Neural cell (in vitro differentiated cells): ENCODE measurements at regions not wholly inside any gene's neighbourhood (a gene's known extent, or its start where the extent isn't known, plus 50 kb on each side); places are given as distances from the start of the nearest gene placed in this dataset.

Source experiments
- H2AFZ ChIP-seq: fragments of 200-600, 300-800 bp; sonication (generic), shearing (Covaris generic); 2 replicates; pipeline ENCODE4 v1.6.0; 2014; ENCODE audit warnings: low read depth, mild to moderate bottlenecking, antibody characterized with exemption, low read length, moderate library complexity
- H3F3A ChIP-seq: fragments of 200-600 bp; shearing (Covaris generic); 2 replicates; pipeline ENCODE4 v1.6.1; 2016; ENCODE audit warnings: mild to moderate bottlenecking, moderate library complexity, mixed read lengths, antibody characterized with exemption, low read length; ENCODE audit not compliant: insufficient read depth, poor library complexity, severe bottlenecking
- H3K27ac ChIP-seq: fragments of 200-600, 300-800 bp; sonication (generic), shearing (Covaris generic); 2 replicates; pipeline ENCODE4 v1.5.1; 2014; ENCODE audit warnings: mild to moderate bottlenecking, low read length, moderate library complexity
- H3K27me3 ChIP-seq: fragments of 300-800, 200-600 bp; sonication (generic), shearing (Covaris generic); 2 replicates; pipeline ENCODE4 v1.6.0; 2014; ENCODE audit warnings: mild to moderate bottlenecking, low read depth, low read length, moderate library complexity; ENCODE audit not compliant: insufficient read depth
- H3K36me3 ChIP-seq: fragments of 300-800, 200-600 bp; sonication (generic), shearing (Covaris generic); 2 replicates; pipeline ENCODE4 v1.5.1; 2014; ENCODE audit warnings: mild to moderate bottlenecking, antibody characterized with exemption, low read length, moderate library complexity; ENCODE audit not compliant: insufficient read depth
- H3K4me2 ChIP-seq: fragments of 300-800, 200-600 bp; sonication (generic), shearing (Covaris generic); 2 replicates; pipeline ENCODE4 v1.6.0; 2014; ENCODE audit warnings: mild to moderate bottlenecking, low read length
- H3K4me3 ChIP-seq: fragments of 300-800, 200-600 bp; sonication (generic), shearing (Covaris generic); 2 replicates; pipeline ENCODE4 v1.5.1; 2014; ENCODE audit warnings: mild to moderate bottlenecking, low read length, moderate library complexity
- H3K79me2 ChIP-seq: fragments of 200-600 bp; shearing (Covaris generic); replicated peaks from 2 replicates; pipeline ENCODE4 v1.6.0; 2014; ENCODE audit warnings: mild to moderate bottlenecking, low read length, moderate library complexity; ENCODE audit not compliant: insufficient read depth
- H3K9ac ChIP-seq: fragments of 300-800, 200-600 bp; sonication (generic), shearing (Covaris generic); 2 replicates; pipeline ENCODE4 v1.6.1; 2016; ENCODE audit warnings: mild to moderate bottlenecking, low read length, mixed read lengths
- H3K9me2 ChIP-seq: fragments of 200-600 bp; shearing (Covaris generic); 2 replicates; pipeline ENCODE4 v1.6.1; 2016; ENCODE audit warnings: mild to moderate bottlenecking, low read length, mixed read lengths; ENCODE audit not compliant: insufficient read depth
- H3K9me3 ChIP-seq: fragments of 200-600, 300-800 bp; sonication (generic), shearing (Covaris generic); 2 replicates; pipeline ENCODE4 v1.6.1; 2016; ENCODE audit warnings: mild to moderate bottlenecking, mixed run types, low read length, moderate library complexity, mixed read lengths
- H4K20me1 ChIP-seq: fragments of 200-600 bp; shearing (Covaris generic); 2 replicates; pipeline ENCODE4 v1.6.1; 2016; ENCODE audit warnings: mild to moderate bottlenecking, mixed run types; ENCODE audit not compliant: insufficient read depth
- CTCF ChIP-seq: fragments of 450-650 bp; IDR thresholded peaks from 2 replicates; pipeline ENCODE4 v1.5.1; 2014; ENCODE audit warnings: antibody characterized with exemption, mild to moderate bottlenecking, moderate library complexity; ENCODE audit not compliant: poor library complexity, severe bottlenecking
- EP300 ChIP-seq: fragments of 450-650 bp; conservative IDR thresholded peaks from 2 replicates; pipeline ENCODE4 v1.6.1; 2014; ENCODE audit warnings: antibody characterized with exemption, mild to moderate bottlenecking, moderate library complexity; ENCODE audit not compliant: poor library complexity, severe bottlenecking
- EZH2 ChIP-seq: fragments of 200-600, 300-800 bp; shearing (Covaris generic), sonication (generic); IDR thresholded peaks from 2 replicates; pipeline ENCODE4 v1.6.1; 2014; ENCODE audit warnings: antibody characterized with exemption, low read length, borderline replicate concordance, mild to moderate bottlenecking; ENCODE audit not compliant: insufficient read depth, poor library complexity, severe bottlenecking
- MXI1 ChIP-seq: fragments of 450-650 bp; conservative IDR thresholded peaks from 2 replicates; pipeline ENCODE4 v1.6.1; 2014; ENCODE audit warnings: antibody characterized with exemption, mild to moderate bottlenecking; ENCODE audit not compliant: poor library complexity, severe bottlenecking
- POLR2AphosphoS5 ChIP-seq: IDR thresholded peaks from 2 replicates; pipeline ENCODE4 v1.6.1; 2012
- RAD21 ChIP-seq: fragments of 450-650 bp; conservative IDR thresholded peaks from 2 replicates; pipeline ENCODE4 v1.6.1; 2014; ENCODE audit warnings: antibody characterized with exemption, mild to moderate bottlenecking, moderate library complexity
- REST ChIP-seq: IDR thresholded peaks from 2 replicates; pipeline ENCODE4 v1.6.1; 2012; ENCODE audit warnings: borderline replicate concordance
- SMC3 ChIP-seq: fragments of 450-650 bp; conservative IDR thresholded peaks from 2 replicates; pipeline ENCODE4 v1.6.1; 2014; ENCODE audit warnings: antibody characterized with exemption, mild to moderate bottlenecking, moderate library complexity; ENCODE audit not compliant: poor library complexity
- TAF1 ChIP-seq: IDR thresholded peaks from 2 replicates; pipeline ENCODE4 v1.6.1; 2012; ENCODE audit warnings: low read depth

- Histone ChIP-seq H3K79me2 (no peaks in the 10 kb centered on the region), H3K27me3 (no peaks in the 10 kb centered on the region), H3K36me3 (no peaks in the 10 kb centered on the region), H2AFZ (no peak overlapping the region), H3K9me2 (no peaks in the 10 kb centered on the region), H3K9me3 (no peaks in the 10 kb centered on the region), H3K9ac (no peak overlapping the region), H3K4me2 (no peak overlapping the region), H3F3A (no peaks in the 10 kb centered on the region), H3K4me3 (no peak overlapping the region), H4K20me1 (no peaks in the 10 kb centered on the region), H3K27ac (no peak overlapping the region)
- TF ChIP-seq CTCF = no peak
- TF ChIP-seq TAF1 = no peak
- no peak for TF ChIP-seq SMC3
- no peak for TF ChIP-seq MXI1
- TF ChIP-seq EZH2 = no peak
- TF ChIP-seq EP300 = no peak
- TF ChIP-seq REST = no peak
- TF ChIP-seq RAD21 = no peak
- TF ChIP-seq POLR2AphosphoS5 = no peak
These were observed 1579.4 kb upstream of the LRRTM3 start for GRCh38 chr10:65346466-65346865.

GRCh38 chr10:65348637-65349036 is 1577.2 kb upstream of the LRRTM3 start:
- Histone ChIP-seq H3K79me2 (no peaks in the 10 kb centered on the region), H3K9ac (no peak overlapping the region), H3K4me2 (no peak overlapping the region), H3F3A (no peaks in the 10 kb centered on the region), H4K20me1 (no peaks in the 10 kb centered on the region), H3K4me3 (no peak overlapping the region), H3K36me3 (no peaks in the 10 kb centered on the region), H3K9me2 (no peaks in the 10 kb centered on the region), H3K27ac (no peak overlapping the region), H3K9me3 (no peaks in the 10 kb centered on the region), H2AFZ (no peak overlapping the region), H3K27me3 (no peaks in the 10 kb centered on the region)
- TF ChIP-seq TAF1 (no peak), CTCF (no peak), POLR2AphosphoS5 (no peak), SMC3 (no peak), REST (no peak), EZH2 (no peak), MXI1 (no peak), EP300 (no peak), RAD21 (no peak)
